Liver (tissue), 8 donors: ENCODE measurements at regions not wholly inside any gene's neighbourhood (a gene's known extent, or its start where the extent isn't known, plus 50 kb on each side); places are given as distances from the start of the nearest gene placed in this dataset.

Experiments
- DNase-seq: peaks from one replicate; pipeline ENCODE4 v3.0.0-alpha.2; 2017; ENCODE audit warnings: low spot score
- H3K27ac ChIP-seq, 2 donors: one replicate each; pipeline ENCODE4 v1.7.0; 2013; ENCODE audit warnings: inconsistent platforms in 2 of 2, low read length in 2 of 2, control low read depth in 1 of 2, low read depth in 1 of 2, mild to moderate bottlenecking in 1 of 2
- H3K27me3 ChIP-seq, 4 donors: one replicate each; pipeline versions ENCODE4 v1.6.1 to v1.7.0; 2013; ENCODE audit warnings: low read length in 3 of 4, inconsistent platforms in 1 of 4, mild to moderate bottlenecking in 1 of 4, moderate library complexity in 1 of 4; ENCODE audit not compliant: control insufficient read depth in 4 of 4, insufficient read depth in 4 of 4
- H3K36me3 ChIP-seq, 4 donors: one replicate each; pipeline versions ENCODE4 v1.6.1 to v1.7.0; 2013; ENCODE audit warnings: low read length in 3 of 4, mild to moderate bottlenecking in 3 of 4, low read depth in 1 of 4, moderate library complexity in 1 of 4; ENCODE audit not compliant: control insufficient read depth in 4 of 4, insufficient read depth in 3 of 4
- H3K4me1 ChIP-seq, 4 donors: one replicate each; pipeline versions ENCODE4 v1.6.1 to v1.7.0; 2013; ENCODE audit warnings: low read length in 3 of 4, mild to moderate bottlenecking in 3 of 4, moderate library complexity in 1 of 4; ENCODE audit not compliant: control insufficient read depth in 4 of 4, insufficient read depth in 4 of 4
- H3K4me3 ChIP-seq, 3 donors: one replicate each; pipeline versions ENCODE4 v1.6.1 to v1.7.0; 2013; ENCODE audit warnings: low read length in 3 of 3, control low read depth in 1 of 3, low read depth in 1 of 3, mild to moderate bottlenecking in 1 of 3
- H3K9ac ChIP-seq, 2 donors: one replicate each; pipeline ENCODE4 v1.7.0; 2013; ENCODE audit warnings: low read length in 2 of 2, mild to moderate bottlenecking in 2 of 2, moderate library complexity in 2 of 2, control low read depth in 1 of 2, low read depth in 1 of 2
- H3K9me3 ChIP-seq, 4 donors: one replicate each; pipeline versions ENCODE4 v1.6.1 to v1.7.0; 2013; ENCODE audit warnings: low read length in 3 of 4; ENCODE audit not compliant: control insufficient read depth in 4 of 4
- ATF3 ChIP-seq: IDR thresholded peaks from 2 replicates; pipeline ENCODE4 v1.6.1; 2016; ENCODE audit warnings: antibody characterized with exemption
- CTCF ChIP-seq: fragments of 150-350 bp; IDR thresholded peaks from 2 replicates; pipeline ENCODE4 v1.5.1; 2017; ENCODE audit warnings: improper control_type of control experiment, low read depth, low read length; ENCODE audit not compliant: missing input control
- EGR1 ChIP-seq, 2 donors: IDR thresholded peaks; 2 replicates each; pipeline ENCODE4 v1.6.1; 2016 to 2018; ENCODE audit warnings: antibody characterized with exemption in 2 of 2, low read depth in 2 of 2
- FOXA1 ChIP-seq: IDR thresholded peaks from 2 replicates; pipeline ENCODE4 v1.6.1; 2016; ENCODE audit warnings: antibody characterized with exemption
- FOXA2 ChIP-seq: IDR thresholded peaks from 2 replicates; pipeline ENCODE4 v1.6.1; 2016; ENCODE audit warnings: antibody characterized with exemption
- HNF4A ChIP-seq, 2 donors: conservative IDR thresholded peaks; 2 replicates each; pipeline ENCODE4 v1.6.1; 2016; ENCODE audit warnings: antibody characterized with exemption in 2 of 2, mild to moderate bottlenecking in 2 of 2
- HNF4G ChIP-seq: IDR thresholded peaks from 2 replicates; pipeline ENCODE4 v1.6.1; 2016; ENCODE audit warnings: antibody characterized with exemption
- MAX ChIP-seq: IDR thresholded peaks from 2 replicates; pipeline ENCODE4 v1.6.1; 2016; ENCODE audit warnings: antibody characterized with exemption
- REST ChIP-seq: IDR thresholded peaks from 2 replicates; pipeline ENCODE4 v1.6.1; 2016; ENCODE audit warnings: antibody characterized with exemption, mild to moderate bottlenecking
- SP1 ChIP-seq: IDR thresholded peaks from 2 replicates; pipeline ENCODE4 v1.6.1; 2018; ENCODE audit warnings: antibody characterized with exemption, mild to moderate bottlenecking
- TAF1 ChIP-seq: conservative IDR thresholded peaks from 2 replicates; pipeline ENCODE4 v1.6.1; 2016; ENCODE audit warnings: antibody characterized with exemption, mild to moderate bottlenecking
- YY1 ChIP-seq: IDR thresholded peaks from 2 replicates; pipeline ENCODE4 v1.6.1; 2016; ENCODE audit warnings: antibody characterized with exemption, mild to moderate bottlenecking
- WGBS: extraction: QIAGEN DNeasy Blood & Tissue Kit; methylation state at CpG from one replicate; pipeline ENCODE4 v1.1.7; 2013; 5-methylcytosine and 5-hydroxymethylcytosine counted together
- donor health status: healthy.
- donor health status: healthy.
- donor health status: healthy.
- donor health status: healthy.
- donor health status: healthy.

GRCh38 chr10:88110355-88110754 is 246.9 kb downstream of the PTEN start:
- H3K9me3 ChIP-seq: no peaks in the 10 kb centered on the region
- H3K27ac ChIP-seq: no peak overlapping the region
- H3K27me3 ChIP-seq: no peaks in the 10 kb centered on the region
- no peaks in the 10 kb centered on the region for H3K36me3 ChIP-seq
- DNase-seq: no peak
- peaks cover 0 to 4% (median 0%) of the 10 kb centered on the region in 4 donors for H3K4me1 ChIP-seq
- TF ChIP-seq ATF3 (no peak), MAX (no peak), HNF4A (conservative IDR thresholded peaks at IDR 0.05) (no peak), HNF4G (no peak), CTCF (no peak), SP1 (no peak), FOXA1 (no peak), FOXA2 (no peak), YY1 (no peak), TAF1 (no peak)
- no peak overlapping the region for H3K4me3 ChIP-seq
- H3K9ac ChIP-seq: no peak overlapping the region

- no peaks in the 10 kb centered on the region for H3K36me3 ChIP-seq
- H3K4me3 ChIP-seq: no peak overlapping the region
- H3K4me1 ChIP-seq: peaks cover 0 to 4% (median 0%) of the 10 kb centered on the region in 4 donors
- no peak for TF ChIP-seq REST
- no peak for TF ChIP-seq MAX
- TF ChIP-seq YY1: no peak
- TF ChIP-seq CTCF: no peak
- TF ChIP-seq EGR1 (IDR thresholded peaks at IDR 0.05; ENCODE audit: low read depth in 2 of 2): no peak
- H3K9ac ChIP-seq: no peak overlapping the region
- no peak overlapping the region for H3K27ac ChIP-seq
- no peaks in the 10 kb centered on the region for H3K27me3 ChIP-seq
- 91% methylated on average over 3 of the region's 3 CpGs for WGBS
- DNase-seq: no peak
- no peaks in the 10 kb centered on the region for H3K9me3 ChIP-seq
Measured at GRCh38 chr10:88110822-88111221, 247.4 kb downstream of the PTEN start.
